ENCODE measurements at regions not wholly inside any gene's neighbourhood (a gene's known extent, or its start where the extent isn't known, plus 50 kb on each side); places are given as distances from the start of the nearest gene placed in this dataset.

DNA sequence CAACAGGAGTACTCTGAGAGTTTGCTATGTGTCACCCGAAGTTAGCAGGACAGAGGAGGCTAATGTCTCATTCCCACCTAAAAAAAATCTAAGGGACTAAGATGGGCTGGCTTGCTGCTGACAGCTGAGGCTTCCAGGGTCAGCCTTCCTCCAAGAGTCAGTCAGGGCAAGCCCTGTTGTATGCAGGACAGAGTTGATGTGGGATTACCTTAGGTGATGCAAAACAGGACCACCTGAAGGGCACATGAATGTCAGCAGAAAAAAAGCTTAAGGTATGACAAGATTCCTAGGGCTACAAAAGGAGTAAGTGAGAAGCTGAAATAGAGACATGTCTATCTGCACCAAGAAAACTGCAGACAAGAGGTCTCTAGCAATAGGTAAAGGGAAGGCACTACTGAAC lies 151.5 kb downstream of the NHLRC3 start (continued):
- no peak for TF ChIP-seq TFAP4 (CRISPR knock-in tag; IDR thresholded peaks at IDR 0.05; ENCODE audit: borderline replicate concordance)
- TF ChIP-seq NUFIP1 (IDR thresholded peaks at IDR 0.05; ENCODE audit: partially characterized antibody) = no peak

DNA sequence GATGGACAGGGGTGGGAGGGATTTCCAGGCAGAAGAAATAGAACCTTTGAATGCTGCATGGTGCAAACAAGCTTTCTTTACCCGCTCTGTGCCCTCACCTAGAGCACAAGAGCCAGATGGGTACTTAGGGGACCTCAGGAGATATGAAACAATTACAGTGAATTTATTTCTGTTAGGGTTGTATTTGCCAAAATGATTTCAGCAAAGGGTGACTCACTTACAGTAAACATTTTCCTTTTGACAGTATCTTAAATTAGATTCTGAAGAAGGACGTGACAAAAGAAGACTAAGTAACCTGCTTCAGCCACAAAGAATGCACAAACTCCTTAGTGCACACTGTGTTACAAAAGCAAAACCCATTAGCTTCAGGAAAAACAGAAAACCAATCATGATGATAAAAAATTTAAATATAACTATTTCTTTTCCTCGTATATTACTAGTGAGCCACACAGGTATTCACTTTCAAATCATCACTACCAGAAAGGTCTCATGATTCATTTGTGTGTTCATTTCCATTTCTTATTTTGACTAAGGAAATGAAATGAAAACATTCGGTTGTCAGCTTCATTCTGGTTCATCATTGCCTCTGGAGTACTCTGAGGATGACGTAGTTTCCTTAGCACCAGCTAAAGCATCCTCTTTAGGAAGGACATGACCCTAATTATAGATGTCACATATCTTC lies 158.8 kb downstream of the NHLRC3 start:
- Histone ChIP-seq H3K36me3 (ENCODE audit: control insufficient read depth, insufficient read depth, low read length) (no peaks in the 10 kb centered on the region), H4K20me1 (replicated peaks; ENCODE audit: control insufficient read depth, insufficient read depth, low read length) (no peaks in the 10 kb centered on the region), H3K9me3 (replicated peaks; ENCODE audit: control insufficient read depth, insufficient read depth, low read depth, low read length) (no peaks in the 10 kb centered on the region), H3K27me3 (ENCODE audit: control insufficient read depth in 2 of 2, insufficient read depth in 2 of 2, low read length in 2 of 2) (no peaks in the 10 kb centered on the region), H3K27ac (ENCODE audit: extremely low read depth, low read depth, low read length) (no peak overlapping the region), H3K9me1 (ENCODE audit: control insufficient read depth, insufficient read depth, low read length) (no peaks in the 10 kb centered on the region), H3K4me3 (no peak overlapping the region), H2AFZ (ENCODE audit: low read depth, low read length) (no peak overlapping the region), H3K79me2 (ENCODE audit: control insufficient read depth, insufficient read depth, low read length) (no peaks in the 10 kb centered on the region), H3K4me1 (replicated peaks in 1 of 2; ENCODE audit: control insufficient read depth in 2 of 2, insufficient read depth in 2 of 2, low read length in 2 of 2) (no peaks in the 10 kb centered on the region), H3K9ac (ENCODE audit: insufficient read depth in 1 of 2, low read depth in 2 of 2, low read length in 2 of 2) (no peak overlapping the region), H3K4me2 (ENCODE audit: insufficient read depth, low read length) (no peak overlapping the region)
- FAIRE-seq (no peak), DNase-seq (ENCODE audit: extremely low read depth in 1 of 4, low spot score in 3 of 4) (no peak), ATAC-seq (no peak)
- no TSS peak for BruUV-seq (replicated peaks)
- intact Hi-C loops (cut with micrococcal nuclease) (no loop called here), in situ Hi-C loops (cut with MboI) (no loop called here)
- POLR2A ChIA-PET = no interaction called here
- TF ChIP-seq CEBPG (CRISPR knock-in tag; IDR thresholded peaks at IDR 0.05) (no peak), CEBPG (tag; conservative IDR thresholded peaks at IDR 0.05 in 1 of 2, IDR thresholded peaks at IDR 0.05 in 1 of 2) (no peak), SRSF3 (IDR thresholded peaks at IDR 0.05; ENCODE audit: insufficient read depth, low read length) (no peak), CEBPB (tag; IDR thresholded peaks at IDR 0.05) (no peak), SAP30 (IDR thresholded peaks at IDR 0.05; ENCODE audit: borderline replicate concordance, insufficient read depth, low read depth, low read length, poor library complexity, severe bottlenecking) (no peak), CSDE1 (IDR thresholded peaks at IDR 0.05) (no peak)
- 0% methylated on average over 5 of the region's 5 CpGs for WGBS (ENCODE audit: insufficient coverage, low coverage, missing lambda C conversion rate)
- CTCF ChIA-PET (ENCODE audit: low intra/inter-chr PET ratio) = no interaction called here
